Nephron (organoid): ENCODE measurements at regions not wholly inside any gene's neighbourhood (a gene's known extent, or its start where the extent isn't known, plus 50 kb on each side); places are given as distances from the start of the nearest gene placed in this dataset.
A peak's percentile ranks its signal among the peaks of the same experiment; 100 is the strongest.

Experiments
- H3K27ac Mint-ChIP-seq, 3 experiments: 2 replicates each; pipeline ENCODE4 v1.8.0; 2020; ENCODE audit warnings: mixed read lengths in 3 of 3, mild to moderate bottlenecking in 2 of 3, moderate library complexity in 1 of 3
- H3K27me3 Mint-ChIP-seq: 2 replicates; pipeline ENCODE4 v1.8.0; 2021; ENCODE audit warnings: low read depth, mild to moderate bottlenecking, moderate library complexity, mixed read lengths
- H3K36me3 Mint-ChIP-seq: 2 replicates; pipeline ENCODE4 v1.8.0; 2020; ENCODE audit warnings: low read depth, mixed read lengths
- H3K4me1 Mint-ChIP-seq: 2 replicates; pipeline ENCODE4 v1.8.0; 2020; ENCODE audit warnings: mixed read lengths
- H3K4me3 Mint-ChIP-seq, 3 experiments: 2 replicates each; pipeline ENCODE4 v1.8.0; 2020; ENCODE audit warnings: mild to moderate bottlenecking in 3 of 3, mixed read lengths in 3 of 3, moderate library complexity in 2 of 3
- H3K9me3 Mint-ChIP-seq: 2 replicates; pipeline ENCODE4 v1.8.0; 2020; ENCODE audit warnings: mixed read lengths
- TF ChIP-seq, protein P1 (sequence below), 3 experiments: fragments of 200-600 bp; sonication (generic); IDR thresholded peaks; one replicate each; pipeline ENCODE4 v1.5.0; 2021; ENCODE audit warnings: antibody characterized with exemption in 3 of 3; ENCODE audit not compliant: unreplicated experiment in 3 of 3

DNA sequence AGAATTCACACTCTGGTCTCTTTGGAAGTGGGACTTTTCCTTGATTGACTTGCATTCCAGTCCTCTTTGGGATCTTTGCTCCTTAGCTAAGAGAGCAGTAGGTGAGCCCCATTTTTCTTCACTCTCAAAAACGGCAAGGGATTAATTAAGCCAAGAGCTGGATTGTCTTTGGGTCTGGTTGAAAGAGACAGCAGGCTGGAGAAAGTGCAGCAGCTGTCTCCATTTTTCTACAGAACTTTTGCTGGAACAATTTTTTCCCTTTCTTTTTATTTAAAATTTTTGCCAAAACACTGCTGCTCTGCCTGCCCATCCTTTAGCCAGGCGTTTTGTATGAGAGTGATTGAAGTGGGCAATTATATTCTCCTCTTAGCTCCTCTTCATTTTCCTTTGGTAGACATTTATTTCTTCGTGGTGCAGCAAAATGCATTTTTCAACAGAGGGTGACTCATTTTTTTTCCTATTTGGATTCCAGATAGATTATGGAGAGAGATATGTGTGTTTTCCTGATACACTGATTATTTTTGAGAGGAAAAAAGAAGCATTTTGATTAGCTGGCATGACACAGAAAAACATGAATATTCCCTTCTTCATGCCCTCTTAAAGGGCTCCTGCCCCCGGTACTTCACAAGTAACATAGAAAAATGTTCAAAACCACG lies 371.2 kb upstream of the NBEA start:
- Mint-ChIP-seq H3K36me3 (no peaks in the 10 kb centered on the region), H3K27me3 (peaks cover 4% of the 10 kb centered on the region), H3K9me3 (no peaks in the 10 kb centered on the region), H3K4me3 (no peak overlapping the region), H3K27ac (no peak overlapping the region), H3K4me1 (no peaks in the 10 kb centered on the region)
- TF ChIP-seq, protein P1, sequence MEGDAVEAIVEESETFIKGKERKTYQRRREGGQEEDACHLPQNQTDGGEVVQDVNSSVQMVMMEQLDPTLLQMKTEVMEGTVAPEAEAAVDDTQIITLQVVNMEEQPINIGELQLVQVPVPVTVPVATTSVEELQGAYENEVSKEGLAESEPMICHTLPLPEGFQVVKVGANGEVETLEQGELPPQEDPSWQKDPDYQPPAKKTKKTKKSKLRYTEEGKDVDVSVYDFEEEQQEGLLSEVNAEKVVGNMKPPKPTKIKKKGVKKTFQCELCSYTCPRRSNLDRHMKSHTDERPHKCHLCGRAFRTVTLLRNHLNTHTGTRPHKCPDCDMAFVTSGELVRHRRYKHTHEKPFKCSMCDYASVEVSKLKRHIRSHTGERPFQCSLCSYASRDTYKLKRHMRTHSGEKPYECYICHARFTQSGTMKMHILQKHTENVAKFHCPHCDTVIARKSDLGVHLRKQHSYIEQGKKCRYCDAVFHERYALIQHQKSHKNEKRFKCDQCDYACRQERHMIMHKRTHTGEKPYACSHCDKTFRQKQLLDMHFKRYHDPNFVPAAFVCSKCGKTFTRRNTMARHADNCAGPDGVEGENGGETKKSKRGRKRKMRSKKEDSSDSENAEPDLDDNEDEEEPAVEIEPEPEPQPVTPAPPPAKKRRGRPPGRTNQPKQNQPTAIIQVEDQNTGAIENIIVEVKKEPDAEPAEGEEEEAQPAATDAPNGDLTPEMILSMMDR (IDR thresholded peaks at IDR 0.05; ENCODE audit: unreplicated experiment in 3 of 3), result no peak

DNA sequence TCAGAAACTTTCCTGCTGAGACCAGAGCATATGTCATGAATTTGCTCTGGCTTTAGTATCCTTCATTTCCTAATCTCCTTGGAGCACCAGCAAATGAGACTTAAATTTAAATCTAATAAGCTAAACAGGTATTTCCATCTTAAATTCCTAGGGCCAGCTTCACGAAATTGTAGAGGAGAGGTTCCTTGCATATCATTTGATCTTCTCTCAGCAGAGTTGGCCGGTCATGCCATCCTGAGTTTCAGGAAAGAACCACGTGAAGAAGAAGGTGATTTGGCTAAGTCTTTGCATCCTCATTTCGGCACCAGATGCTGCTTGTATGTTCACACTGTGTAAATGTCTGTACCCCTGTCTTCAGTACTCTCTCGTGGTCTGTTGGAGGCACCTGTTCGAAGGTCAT lies 370.4 kb upstream of the NBEA start:
- H3K9me3 Mint-ChIP-seq, result no peaks in the 10 kb centered on the region
- no peak overlapping the region for H3K27ac Mint-ChIP-seq
- peaks cover 4% of the 10 kb centered on the region for H3K27me3 Mint-ChIP-seq
- H3K4me3 Mint-ChIP-seq, result no peak overlapping the region
- TF ChIP-seq, protein P1 (IDR thresholded peaks at IDR 0.05; ENCODE audit: unreplicated experiment in 3 of 3), result no peak
- no peaks in the 10 kb centered on the region for H3K4me1 Mint-ChIP-seq
- H3K36me3 Mint-ChIP-seq, result no peaks in the 10 kb centered on the region

DNA sequence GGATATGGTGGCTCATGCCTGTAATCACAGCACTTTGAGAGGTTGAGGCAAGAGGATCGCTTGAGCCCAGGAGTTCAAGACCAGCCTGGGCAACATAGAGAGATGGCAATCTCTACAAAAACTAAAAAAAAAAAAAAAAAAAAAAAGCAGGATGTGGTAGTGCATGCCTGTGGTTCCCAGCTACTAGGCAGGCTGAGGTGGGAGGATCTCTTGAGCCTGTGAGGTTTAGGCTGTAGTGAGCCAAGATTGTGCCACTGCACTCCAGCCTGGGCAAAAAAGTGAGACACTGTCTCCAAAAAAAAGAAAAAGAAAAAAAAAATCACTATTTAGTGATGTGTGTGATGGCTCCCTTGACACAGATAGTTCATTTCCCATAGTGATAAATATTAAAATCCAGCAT lies 365.0 kb upstream of the NBEA start:
- TF ChIP-seq, protein P1 (IDR thresholded peaks at IDR 0.05; ENCODE audit: unreplicated experiment in 3 of 3), result no peak
- Mint-ChIP-seq H3K4me1 (peaks cover 22% of the 10 kb centered on the region), H3K36me3 (no peaks in the 10 kb centered on the region), H3K27ac (no peak overlapping the region), H3K9me3 (no peaks in the 10 kb centered on the region), H3K27me3 (no peaks in the 10 kb centered on the region), H3K4me3 (no peak overlapping the region)

DNA sequence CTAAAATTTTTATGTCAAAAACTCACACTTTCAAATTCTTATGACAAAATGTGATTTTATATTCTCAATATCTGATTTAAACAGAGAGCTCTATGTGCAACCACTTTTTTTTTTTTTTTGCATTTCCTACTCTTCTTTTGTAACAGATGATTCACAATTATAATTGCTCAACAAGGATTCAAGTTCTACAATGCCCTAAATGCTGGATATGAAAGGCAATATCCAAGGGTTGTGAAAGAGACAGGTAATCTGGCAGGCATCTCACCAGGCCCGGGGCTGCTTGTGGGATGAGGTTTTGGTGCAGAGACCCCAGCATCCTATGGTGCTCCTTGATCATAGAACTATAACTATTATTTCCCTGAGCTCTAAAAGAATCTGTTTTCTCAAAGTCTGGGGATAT lies 363.6 kb upstream of the NBEA start:
- no peak overlapping the region for H3K4me3 Mint-ChIP-seq
- H3K4me1 Mint-ChIP-seq, result peaks cover 34% of the 10 kb centered on the region
- H3K9me3 Mint-ChIP-seq, result no peaks in the 10 kb centered on the region
- TF ChIP-seq, protein P1 (IDR thresholded peaks at IDR 0.05; ENCODE audit: unreplicated experiment in 3 of 3), result no peak
- H3K36me3 Mint-ChIP-seq, result no peaks in the 10 kb centered on the region
- no peaks in the 10 kb centered on the region for H3K27me3 Mint-ChIP-seq
- H3K27ac Mint-ChIP-seq, result no peak overlapping the region

DNA sequence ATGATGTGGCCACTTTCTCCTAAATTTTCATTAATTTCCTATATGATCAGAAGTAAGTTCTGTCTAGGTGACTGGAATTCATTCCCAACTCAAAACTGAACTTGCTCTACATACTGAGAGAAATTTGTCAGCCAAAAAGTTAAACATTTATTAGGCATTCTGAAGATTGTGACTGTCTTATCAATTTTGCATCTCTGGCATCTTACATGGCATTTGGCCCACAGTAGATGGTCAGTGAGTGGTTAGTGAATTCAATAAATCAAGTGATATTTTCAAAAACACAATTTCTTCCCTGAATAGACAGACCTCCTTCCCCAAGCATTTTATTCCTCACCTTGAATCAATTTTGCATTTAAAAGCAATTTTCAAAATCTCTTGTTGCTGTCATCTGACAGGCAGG lies 363.2 kb upstream of the NBEA start:
- Mint-ChIP-seq H3K4me1 (peaks cover 37% of the 10 kb centered on the region), H3K27ac (no peak overlapping the region), H3K27me3 (no peaks in the 10 kb centered on the region), H3K4me3 (no peak overlapping the region), H3K36me3 (no peaks in the 10 kb centered on the region), H3K9me3 (no peaks in the 10 kb centered on the region)
- TF ChIP-seq, protein P1 (IDR thresholded peaks at IDR 0.05; ENCODE audit: unreplicated experiment in 3 of 3), result no peak

DNA sequence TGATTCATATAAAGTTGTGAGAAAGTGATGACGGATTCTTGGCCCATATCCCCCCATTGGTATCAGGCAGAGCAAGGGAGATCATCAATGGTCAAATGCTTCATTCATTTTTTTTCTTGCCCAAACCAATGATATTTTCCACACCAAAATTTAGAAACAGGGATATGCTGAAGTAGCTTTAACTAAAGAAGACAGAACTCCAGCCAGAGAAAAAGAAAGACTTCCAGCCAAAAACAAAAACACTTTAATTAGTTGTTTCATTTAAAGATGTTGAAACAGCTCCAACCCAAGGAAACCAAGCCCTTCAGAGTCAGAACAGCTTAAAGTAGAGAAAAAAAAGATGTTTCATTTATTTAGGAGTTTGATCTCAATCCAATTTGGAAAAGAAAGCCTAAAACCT lies 358.9 kb upstream of the NBEA start:
- H3K36me3 Mint-ChIP-seq, result no peaks in the 10 kb centered on the region
- no peaks in the 10 kb centered on the region for H3K9me3 Mint-ChIP-seq
- H3K4me1 Mint-ChIP-seq, result peaks cover 43% of the 10 kb centered on the region
- H3K27ac Mint-ChIP-seq, result peak overlapping the region in 2 of 3 experiments; percentile 35 to 70
- TF ChIP-seq, protein P1 (IDR thresholded peaks at IDR 0.05; ENCODE audit: unreplicated experiment in 3 of 3), result no peak
- no peak overlapping the region for H3K4me3 Mint-ChIP-seq
- H3K27me3 Mint-ChIP-seq, result peaks cover 4% of the 10 kb centered on the region
